ENCODE measurements at regions not wholly inside any gene's neighbourhood (a gene's known extent, or its start where the extent isn't known, plus 50 kb on each side); places are given as distances from the start of the nearest gene placed in this dataset.

- ChIA-PET POLR2A (no interaction called here), CTCF (no interaction called here)
- no peak for TF ChIP-seq CTCF (IDR thresholded peaks at IDR 0.05; ENCODE audit: control extremely low read depth, extremely low read depth, low read depth, missing control alignments)
- no peak for DNase-seq (ENCODE audit: extremely low spot score)
These were observed 81.7 kb downstream of the WNT5A start for GRCh38 chr3:55405436-55405835.

GRCh38 chr3:55402886-55403609 is 84.1 kb downstream of the WNT5A start:
- no peak for DNase-seq (ENCODE audit: extremely low spot score)
- CTCF ChIA-PET, result no interaction called here
- POLR2A ChIA-PET, result no interaction called here
- no peak for TF ChIP-seq CTCF (IDR thresholded peaks at IDR 0.05; ENCODE audit: control extremely low read depth, extremely low read depth, low read depth, missing control alignments)

GRCh38 chr3:55380561-55380960 is 106.5 kb downstream of the WNT5A start:
- no peak for TF ChIP-seq CTCF (IDR thresholded peaks at IDR 0.05; ENCODE audit: control extremely low read depth, extremely low read depth, low read depth, missing control alignments)
- no peak for DNase-seq (ENCODE audit: extremely low spot score)
- CTCF ChIA-PET, result no interaction called here
- POLR2A ChIA-PET, result no interaction called here

- CTCF ChIA-PET, result interaction anchor here (1.0 kb wide), 1 partner anchor 15 kb away, joined by 3 read pairs; no protein-coding TSS in a partner anchor
- POLR2A ChIA-PET, result no interaction called here
- TF ChIP-seq CTCF (IDR thresholded peaks at IDR 0.05; ENCODE audit: control extremely low read depth, extremely low read depth, low read depth, missing control alignments), result no peak
- DNase-seq (ENCODE audit: extremely low spot score), result no peak
These were observed 110.3 kb downstream of the WNT5A start for GRCh38 chr3:55376753-55377347.

- DNase-seq (ENCODE audit: extremely low spot score), result no peak
- ChIA-PET POLR2A (no interaction called here), CTCF (no interaction called here)
- TF ChIP-seq CTCF (IDR thresholded peaks at IDR 0.05; ENCODE audit: control extremely low read depth, extremely low read depth, low read depth, missing control alignments), result no peak
These were observed 113.7 kb downstream of the WNT5A start for GRCh38 chr3:55373423-55373822.

- ChIA-PET POLR2A (no interaction called here), CTCF (no interaction called here)
- no peak for DNase-seq (ENCODE audit: extremely low spot score)
- TF ChIP-seq CTCF (IDR thresholded peaks at IDR 0.05; ENCODE audit: control extremely low read depth, extremely low read depth, low read depth, missing control alignments), result no peak
These were observed 116.8 kb downstream of the WNT5A start for GRCh38 chr3:55370272-55370671.
